Stomach (tissue), 8 donors: ENCODE measurements at regions not wholly inside any gene's neighbourhood (a gene's known extent, or its start where the extent isn't known, plus 50 kb on each side); places are given as distances from the start of the nearest gene placed in this dataset.

ENCODE experiments used
- DNase-seq, 2 donors: peaks; one replicate each; pipeline versions ENCODE4 v3.0.0 to v3.0.0-alpha.2; 2013 to 2019
- H3K27ac ChIP-seq, 5 donors: fragments of 200-600 bp in 4 of 5; sonication (generic) in 4 of 5; one replicate each; pipeline ENCODE4 v1.5.1; 2013 to 2019; ENCODE audit warnings: mild to moderate bottlenecking in 1 of 5, moderate library complexity in 1 of 5
- H3K27me3 ChIP-seq, 3 donors: fragments of 200-600 bp; sonication (generic); one replicate each; pipeline ENCODE4 v1.5.1; 2017 to 2019; ENCODE audit warnings: mixed run types in 1 of 3
- H3K36me3 ChIP-seq, 4 donors: fragments of 200-600 bp; sonication (generic); 1 replicate in 3 of 4; 2 replicates in 1 of 4; pipeline ENCODE4 v1.5.1; 2016 to 2019
- H3K4me1 ChIP-seq, 4 donors: fragments of 200-600 bp; sonication (generic); one replicate each; pipeline ENCODE4 v1.5.1; 2016 to 2019
- H3K4me3 ChIP-seq, 4 donors: fragments of 200-600 bp; sonication (generic) in 3 of 4; one replicate each; pipeline ENCODE4 v1.5.1; 2016 to 2019; ENCODE audit warnings: mild to moderate bottlenecking in 1 of 4
- H3K9me3 ChIP-seq, 4 donors: fragments of 200-600 bp; sonication (generic); one replicate each; pipeline ENCODE4 v1.5.1; 2016 to 2019
- CTCF ChIP-seq, 7 experiments: fragments of 450-650 bp in 4 of 7; fragments of 200-600 bp in 3 of 7; sonication (generic) in 3 of 7; IDR thresholded peaks; one replicate each; pipeline ENCODE4 v1.5.1; 2016 to 2019; ENCODE audit warnings: antibody characterized with exemption in 7 of 7, control low read depth in 2 of 7, mild to moderate bottlenecking in 1 of 7
- EP300 ChIP-seq: sonication (generic); formaldehyde crosslinking; IDR thresholded peaks from one replicate; pipeline ENCODE4 v1.6.1; 2017; ENCODE audit warnings: antibody characterized with exemption
- POLR2A ChIP-seq, 4 donors: fragments of 450-650 bp; IDR thresholded peaks; one replicate each; pipeline ENCODE4 v1.6.1; 2016; ENCODE audit warnings: antibody characterized with exemption in 4 of 4, control low read depth in 2 of 4, mild to moderate bottlenecking in 1 of 4, moderate library complexity in 1 of 4
- POLR2AphosphoS5 ChIP-seq, 3 donors: sonication (generic); formaldehyde crosslinking; IDR thresholded peaks; one replicate each; pipeline ENCODE4 v1.6.1; 2016; ENCODE audit warnings: antibody characterized with exemption in 3 of 3
- WGBS, 5 donors: extraction: QIAGEN DNeasy Blood & Tissue Kit in 3 of 5; methylation state at CpG; one replicate each; pipeline versions ENCODE4 v1.1.5 to v1.1.7; 2013 to 2018; 5-methylcytosine and 5-hydroxymethylcytosine counted together
- intact Hi-C: fragments of 100-400 bp; cut with DNase I; formaldehyde crosslinking; loops from one replicate; pipeline ENCODE4 v1.15.1; 2023; ENCODE audit warnings: low total_unique reads
- donor health status: healthy with polysubstance abuse.
- donor health status: Bipolar disorder and iron deficiency.
- donor health status: healthy.

- intact Hi-C loops, result no loop called here
- no peaks in the 10 kb centered on the region for H3K36me3 ChIP-seq
- H3K4me1 ChIP-seq, result no peaks in the 10 kb centered on the region
- no peaks in the 10 kb centered on the region for H3K27me3 ChIP-seq
- H3K27ac ChIP-seq, result no peak overlapping the region
- TF ChIP-seq POLR2AphosphoS5 (IDR thresholded peaks at IDR 0.05) (no peak), EP300 (no peak), CTCF (IDR thresholded peaks at IDR 0.05) (no peak), POLR2A (IDR thresholded peaks at IDR 0.05) (no peak)
- H3K4me3 ChIP-seq, result no peak overlapping the region
- 55 to 81% (median 73%) methylated on average over 3 of the region's 3 CpGs for WGBS, 5 donors
- DNase-seq, result no peak
- H3K9me3 ChIP-seq, result no peaks in the 10 kb centered on the region
Measured at GRCh38 chr1:183710734-183711133, 57.6 kb upstream of the APOBEC4 start.

- Histone ChIP-seq H3K9me3 (no peaks in the 10 kb centered on the region), H3K36me3 (no peaks in the 10 kb centered on the region), H3K4me1 (no peaks in the 10 kb centered on the region), H3K4me3 (no peak overlapping the region), H3K27ac (no peak overlapping the region), H3K27me3 (no peaks in the 10 kb centered on the region)
- WGBS, 5 donors, result 92 to 100% (median 94%) methylated on average over 1 of the region's 1 CpG
- DNase-seq, result no peak
- intact Hi-C loops, result no loop called here
- TF ChIP-seq CTCF (IDR thresholded peaks at IDR 0.05) (no peak), EP300 (no peak), POLR2AphosphoS5 (IDR thresholded peaks at IDR 0.05) (no peak), POLR2A (IDR thresholded peaks at IDR 0.05) (no peak)
Measured at GRCh38 chr1:183710333-183710732, 57.2 kb upstream of the APOBEC4 start.

DNA sequence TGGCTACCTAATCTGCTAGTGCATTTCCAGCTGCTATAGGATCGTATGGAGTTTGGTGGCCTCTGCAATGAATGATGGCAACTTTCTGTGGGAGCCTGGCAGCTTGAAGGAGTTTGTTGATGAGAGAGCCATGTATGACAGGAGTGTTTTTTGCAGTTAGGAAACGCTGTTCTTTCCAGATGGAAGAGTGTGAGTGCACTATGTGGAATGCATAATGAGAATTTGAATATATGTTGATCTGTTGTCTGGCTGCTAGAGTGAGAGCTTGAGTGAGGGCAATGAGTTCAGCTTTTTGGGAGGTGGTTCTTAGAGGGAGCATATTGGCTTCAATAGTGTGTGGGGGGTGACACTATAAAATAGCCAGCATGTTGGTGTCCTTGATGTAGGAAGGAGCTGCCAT is 51.0 kb upstream of the APOBEC4 start:
- no peaks in the 10 kb centered on the region for H3K9me3 ChIP-seq
- no peak overlapping the region for H3K4me3 ChIP-seq
- DNase-seq, result no peak
- intact Hi-C loops, result no loop called here
- H3K4me1 ChIP-seq, result no peaks in the 10 kb centered on the region
- TF ChIP-seq CTCF (IDR thresholded peaks at IDR 0.05), result no peak
- H3K27ac ChIP-seq, result no peak overlapping the region
- H3K36me3 ChIP-seq, result no peaks in the 10 kb centered on the region
- 86 to 97% (median 93%) methylated on average over 2 of the region's 2 CpGs for WGBS, 5 donors
- H3K27me3 ChIP-seq, result no peaks in the 10 kb centered on the region
